ENCODE measurements at regions not wholly inside any gene's neighbourhood (a gene's known extent, or its start where the extent isn't known, plus 50 kb on each side); places are given as distances from the start of the nearest gene placed in this dataset.

GRCh38 chr6:23267651-23268050 lies 698.3 kb downstream of the HDGFL1 start:
- DNase-seq (ENCODE audit: low read depth, low spot score), result no peak

GRCh38 chr6:23268348-23268747 lies 699.0 kb downstream of the HDGFL1 start:
- Mint-ChIP-seq H3K27me3 (ENCODE audit: low read depth) (no peaks in the 10 kb centered on the region), H3K4me3 (no peak overlapping the region), H3K36me3 (ENCODE audit: low read depth) (peaks cover 3% of the 10 kb centered on the region), H3K4me1 (no peaks in the 10 kb centered on the region), H3K27ac (ENCODE audit: unreplicated experiment) (no peak overlapping the region), H3K9me3 (peaks cover 3% of the 10 kb centered on the region)
- TF ChIP-seq CTCF (conservative IDR thresholded peaks at IDR 0.05), result no peak
- no peak for DNase-seq (ENCODE audit: low read depth, low spot score)

More at GRCh38 chr6:23267651-23268050, 698.3 kb downstream of the HDGFL1 start:
- no peak for TF ChIP-seq CTCF (conservative IDR thresholded peaks at IDR 0.05)
- no peaks in the 10 kb centered on the region for H3K27me3 Mint-ChIP-seq (ENCODE audit: low read depth)
- H3K27ac Mint-ChIP-seq (ENCODE audit: unreplicated experiment), result no peak overlapping the region
- peaks cover 3% of the 10 kb centered on the region for H3K36me3 Mint-ChIP-seq (ENCODE audit: low read depth)
- H3K9me3 Mint-ChIP-seq, result peaks cover 6% of the 10 kb centered on the region
- H3K4me1 Mint-ChIP-seq, result no peaks in the 10 kb centered on the region
- H3K4me3 Mint-ChIP-seq, result no peak overlapping the region

GRCh38 chr6:23269436-23269835 lies 700.1 kb downstream of the HDGFL1 start:
- Mint-ChIP-seq H3K9me3 (peaks cover 3% of the 10 kb centered on the region), H3K4me3 (no peak overlapping the region), H3K36me3 (ENCODE audit: low read depth) (peaks cover 3% of the 10 kb centered on the region), H3K4me1 (no peaks in the 10 kb centered on the region), H3K27ac (ENCODE audit: unreplicated experiment) (no peak overlapping the region), H3K27me3 (ENCODE audit: low read depth) (no peaks in the 10 kb centered on the region)
- DNase-seq (ENCODE audit: low read depth, low spot score), result no peak
- TF ChIP-seq CTCF (conservative IDR thresholded peaks at IDR 0.05), result no peak

- H3K4me3 Mint-ChIP-seq, result no peak overlapping the region
- H3K36me3 Mint-ChIP-seq (ENCODE audit: low read depth), result no peaks in the 10 kb centered on the region
- TF ChIP-seq CTCF (conservative IDR thresholded peaks at IDR 0.05), result no peak
- H3K27ac Mint-ChIP-seq (ENCODE audit: unreplicated experiment), result no peak overlapping the region
- DNase-seq (ENCODE audit: low read depth, low spot score), result no peak
- H3K9me3 Mint-ChIP-seq, result no peaks in the 10 kb centered on the region
- no peaks in the 10 kb centered on the region for H3K27me3 Mint-ChIP-seq (ENCODE audit: low read depth)
- H3K4me1 Mint-ChIP-seq, result peaks cover 4% of the 10 kb centered on the region
These were observed 703.2 kb downstream of the HDGFL1 start for GRCh38 chr6:23272536-23272935.

GRCh38 chr6:23277521-23278179 lies 708.3 kb downstream of the HDGFL1 start:
- H3K9me3 Mint-ChIP-seq, result no peaks in the 10 kb centered on the region
- H3K4me3 Mint-ChIP-seq, result no peak overlapping the region
- H3K27ac Mint-ChIP-seq (ENCODE audit: unreplicated experiment), result no peak overlapping the region
- DNase-seq (ENCODE audit: low read depth, low spot score), result no peak
- peaks cover 25% of the 10 kb centered on the region for H3K4me1 Mint-ChIP-seq
- H3K27me3 Mint-ChIP-seq (ENCODE audit: low read depth), result no peaks in the 10 kb centered on the region
- no peaks in the 10 kb centered on the region for H3K36me3 Mint-ChIP-seq (ENCODE audit: low read depth)
- no peak for TF ChIP-seq CTCF (conservative IDR thresholded peaks at IDR 0.05)
